ENCODE measurements at regions not wholly inside any gene's neighbourhood (a gene's known extent, or its start where the extent isn't known, plus 50 kb on each side); places are given as distances from the start of the nearest gene placed in this dataset.
"Not testable (repeated sequence)": the region's sequence is repeated elsewhere in the genome, so short reads cannot be mapped to it uniquely, and the experiment has no call there.

- not testable (repeated sequence) for DNase-seq; H3K27me3 ChIP-seq (ENCODE audit: control insufficient read depth, insufficient read depth, low read length); H3K4me3 ChIP-seq (ENCODE audit: insufficient read depth, low read depth, low read length); H3K36me3 ChIP-seq (replicated peaks; ENCODE audit: control insufficient read depth, insufficient read depth, low read length)
Measured at GRCh38 chr1:761791-762190, 75.3 kb upstream of the OR4F16 start.

GRCh38 chr1:771449-771848 lies 85.0 kb upstream of the OR4F16 start:
- not testable (repeated sequence) for DNase-seq; H3K36me3 ChIP-seq (replicated peaks; ENCODE audit: control insufficient read depth, insufficient read depth, low read length); H3K27me3 ChIP-seq (ENCODE audit: control insufficient read depth, insufficient read depth, low read length); H3K4me3 ChIP-seq (ENCODE audit: insufficient read depth, low read depth, low read length)

GRCh38 chr1:777480-778180 lies 91.2 kb upstream of the OR4F16 start:
- peak; percentile 1 for DNase-seq
- not testable (repeated sequence) for H3K36me3 ChIP-seq (replicated peaks; ENCODE audit: control insufficient read depth, insufficient read depth, low read length); H3K27me3 ChIP-seq (ENCODE audit: control insufficient read depth, insufficient read depth, low read length)
- H3K4me3 ChIP-seq (ENCODE audit: insufficient read depth, low read depth, low read length), result peak overlapping the region; percentile 67; the same call in 1 of the 2 replicates

- H3K27me3 ChIP-seq (ENCODE audit: control insufficient read depth, insufficient read depth, low read length); H3K36me3 ChIP-seq (replicated peaks; ENCODE audit: control insufficient read depth, insufficient read depth, low read length): not testable (repeated sequence)
- DNase-seq, result peak; percentile 98
- peak overlapping the region; percentile 67 for H3K4me3 ChIP-seq (ENCODE audit: insufficient read depth, low read depth, low read length)
Measured at GRCh38 chr1:778451-779278, 92.2 kb upstream of the OR4F16 start.

GRCh38 chr1:779621-780020 lies 93.2 kb upstream of the OR4F16 start:
- not testable (repeated sequence) for DNase-seq; H3K4me3 ChIP-seq (ENCODE audit: insufficient read depth, low read depth, low read length); H3K27me3 ChIP-seq (ENCODE audit: control insufficient read depth, insufficient read depth, low read length); H3K36me3 ChIP-seq (replicated peaks; ENCODE audit: control insufficient read depth, insufficient read depth, low read length)

GRCh38 chr1:788835-789234 lies 102.4 kb upstream of the OR4F16 start:
- Histone ChIP-seq H3K27me3 (ENCODE audit: control insufficient read depth, insufficient read depth, low read length) (no peaks in the 10 kb centered on the region), H3K4me3 (ENCODE audit: insufficient read depth, low read depth, low read length) (no peak overlapping the region), H3K36me3 (replicated peaks; ENCODE audit: control insufficient read depth, insufficient read depth, low read length) (no peaks in the 10 kb centered on the region)
- DNase-seq, result no peak

- DNase-seq; H3K27me3 ChIP-seq (ENCODE audit: control insufficient read depth, insufficient read depth, low read length); H3K36me3 ChIP-seq (replicated peaks; ENCODE audit: control insufficient read depth, insufficient read depth, low read length); H3K4me3 ChIP-seq (ENCODE audit: insufficient read depth, low read depth, low read length): not testable (repeated sequence)
Measured at GRCh38 chr1:789606-790005, 103.2 kb upstream of the OR4F16 start.

- H3K27me3 ChIP-seq (ENCODE audit: control insufficient read depth, insufficient read depth, low read length); DNase-seq; H3K36me3 ChIP-seq (replicated peaks; ENCODE audit: control insufficient read depth, insufficient read depth, low read length); H3K4me3 ChIP-seq (ENCODE audit: insufficient read depth, low read depth, low read length): not testable (repeated sequence)
Measured at GRCh38 chr1:790388-790930, 104.0 kb upstream of the OR4F16 start.

- not testable (repeated sequence) for DNase-seq; H3K27me3 ChIP-seq (ENCODE audit: control insufficient read depth, insufficient read depth, low read length); H3K36me3 ChIP-seq (replicated peaks; ENCODE audit: control insufficient read depth, insufficient read depth, low read length); H3K4me3 ChIP-seq (ENCODE audit: insufficient read depth, low read depth, low read length)
Measured at GRCh38 chr1:794310-794709, 107.9 kb upstream of the OR4F16 start.

GRCh38 chr1:794918-795584 lies 108.6 kb upstream of the OR4F16 start:
- not testable (repeated sequence) for H3K36me3 ChIP-seq (replicated peaks; ENCODE audit: control insufficient read depth, insufficient read depth, low read length); H3K27me3 ChIP-seq (ENCODE audit: control insufficient read depth, insufficient read depth, low read length); DNase-seq; H3K4me3 ChIP-seq (ENCODE audit: insufficient read depth, low read depth, low read length)

- H3K36me3 ChIP-seq (replicated peaks; ENCODE audit: control insufficient read depth, insufficient read depth, low read length); H3K4me3 ChIP-seq (ENCODE audit: insufficient read depth, low read depth, low read length); H3K27me3 ChIP-seq (ENCODE audit: control insufficient read depth, insufficient read depth, low read length); DNase-seq: not testable (repeated sequence)
Measured at GRCh38 chr1:797649-798048, 111.2 kb upstream of the OR4F16 start.

- not testable (repeated sequence) for H3K27me3 ChIP-seq (ENCODE audit: control insufficient read depth, insufficient read depth, low read length); H3K4me3 ChIP-seq (ENCODE audit: insufficient read depth, low read depth, low read length); DNase-seq; H3K36me3 ChIP-seq (replicated peaks; ENCODE audit: control insufficient read depth, insufficient read depth, low read length)
Measured at GRCh38 chr1:800397-800796, 113.9 kb upstream of the OR4F16 start.

- H3K27me3 ChIP-seq (ENCODE audit: control insufficient read depth, insufficient read depth, low read length); H3K36me3 ChIP-seq (replicated peaks; ENCODE audit: control insufficient read depth, insufficient read depth, low read length); H3K4me3 ChIP-seq (ENCODE audit: insufficient read depth, low read depth, low read length); DNase-seq: not testable (repeated sequence)
Measured at GRCh38 chr1:804378-805115, 118.1 kb upstream of the OR4F16 start.

GRCh38 chr1:805310-805709 lies 118.4 kb upstream of the SAMD11 start:
- DNase-seq; H3K36me3 ChIP-seq (replicated peaks; ENCODE audit: control insufficient read depth, insufficient read depth, low read length); H3K4me3 ChIP-seq (ENCODE audit: insufficient read depth, low read depth, low read length); H3K27me3 ChIP-seq (ENCODE audit: control insufficient read depth, insufficient read depth, low read length): not testable (repeated sequence)
